Activated CD4-positive, alpha-beta memory T cell treated with anti-CD3 and anti-CD28 coated beads for 36 hours (primary cell): ENCODE measurements at regions not wholly inside any gene's neighbourhood (a gene's known extent, or its start where the extent isn't known, plus 50 kb on each side); places are given as distances from the start of the nearest gene placed in this dataset.

Experiments used
- CTCF ChIA-PET: fragments of 350-600 bp; sonication (Branson Sonifier 250); formaldehyde crosslinking; loops from one replicate; lab custom pipeline; 2021; ENCODE audit warnings: antibody characterized with exemption, inconsistent platforms; lab: Charles Lee
- POLR2A ChIA-PET: fragments of 350-600 bp; sonication (Branson Sonifier 250); formaldehyde crosslinking; loops from one replicate; lab custom pipeline; 2021; ENCODE audit warnings: antibody characterized with exemption; lab: Charles Lee
- DNase-seq: peaks from one replicate; pipeline ENCODE4 v3.0.0-alpha.2; 2020
- H3K27ac Mint-ChIP-seq: one replicate; pipeline ENCODE4 v1.8.0; 2021; ENCODE audit warnings: mixed read lengths
- H3K27me3 Mint-ChIP-seq: one replicate; pipeline ENCODE4 v1.8.0; 2021; ENCODE audit warnings: mixed read lengths
- H3K36me3 Mint-ChIP-seq: one replicate; pipeline ENCODE4 v1.8.0; 2021; ENCODE audit warnings: mixed read lengths
- H3K4me1 Mint-ChIP-seq: one replicate; pipeline ENCODE4 v1.8.0; 2021; ENCODE audit warnings: low read depth, mixed read lengths
- H3K4me3 Mint-ChIP-seq: one replicate; pipeline ENCODE4 v1.8.0; 2021; ENCODE audit warnings: mild to moderate bottlenecking, mixed read lengths
- H3K9me3 Mint-ChIP-seq: one replicate; pipeline ENCODE4 v1.8.0; 2021; ENCODE audit warnings: mixed read lengths
- intact Hi-C: fragments of 100-400 bp; cut with micrococcal nuclease; formaldehyde crosslinking; loops from one replicate; pipeline ENCODE4 v1.15.1; 2023

DNA sequence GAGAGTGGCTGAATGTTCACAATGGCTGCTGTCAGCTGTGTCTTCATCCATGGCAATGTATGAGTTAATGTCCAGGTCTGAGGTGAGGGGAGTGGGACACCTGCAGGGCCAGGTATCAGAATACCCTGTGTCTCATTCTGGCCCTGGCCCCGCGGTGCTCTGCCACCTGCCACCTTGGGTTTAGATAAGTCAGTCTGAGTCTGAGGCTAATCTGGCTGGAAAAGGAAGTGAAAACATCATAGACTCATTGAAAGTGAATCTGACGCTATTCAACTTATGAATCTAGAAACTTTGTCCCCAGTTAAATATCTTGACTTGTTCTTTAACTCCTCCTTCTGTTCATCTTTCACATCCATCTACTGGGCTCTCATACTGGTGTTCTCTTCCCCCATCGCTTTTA is 267.1 kb upstream of the JAG1 start:
- intact Hi-C loops: no loop called here
- DNase-seq: no peak
- no peaks in the 10 kb centered on the region for H3K9me3 Mint-ChIP-seq
- no peaks in the 10 kb centered on the region for H3K36me3 Mint-ChIP-seq
- no peaks in the 10 kb centered on the region for H3K4me1 Mint-ChIP-seq
- ChIA-PET CTCF (no interaction called here), POLR2A (no interaction called here)
- H3K27me3 Mint-ChIP-seq: no peaks in the 10 kb centered on the region
- H3K27ac Mint-ChIP-seq: no peak overlapping the region
- no peak overlapping the region for H3K4me3 Mint-ChIP-seq

- intact Hi-C loops: no loop called here
- Mint-ChIP-seq H3K4me3 (no peak overlapping the region), H3K27ac (no peak overlapping the region), H3K4me1 (no peaks in the 10 kb centered on the region), H3K36me3 (no peaks in the 10 kb centered on the region), H3K9me3 (no peaks in the 10 kb centered on the region), H3K27me3 (no peaks in the 10 kb centered on the region)
- CTCF ChIA-PET: no interaction called here
- DNase-seq: no peak
- POLR2A ChIA-PET: no interaction called here
These were observed 270.0 kb upstream of the JAG1 start for GRCh38 chr20:10943686-10944265.

GRCh38 chr20:10946124-10946880 is 272.5 kb upstream of the JAG1 start:
- DNase-seq: no peak
- H3K27ac Mint-ChIP-seq: no peak overlapping the region
- intact Hi-C loops: no loop called here
- no peaks in the 10 kb centered on the region for H3K36me3 Mint-ChIP-seq
- ChIA-PET POLR2A (no interaction called here), CTCF (no interaction called here)
- H3K9me3 Mint-ChIP-seq: no peaks in the 10 kb centered on the region
- H3K4me1 Mint-ChIP-seq: no peaks in the 10 kb centered on the region
- no peaks in the 10 kb centered on the region for H3K27me3 Mint-ChIP-seq
- H3K4me3 Mint-ChIP-seq: no peak overlapping the region

GRCh38 chr20:10947726-10948125 is 273.9 kb upstream of the JAG1 start:
- no peak for DNase-seq
- Mint-ChIP-seq H3K4me1 (no peaks in the 10 kb centered on the region), H3K9me3 (no peaks in the 10 kb centered on the region), H3K27me3 (no peaks in the 10 kb centered on the region), H3K36me3 (no peaks in the 10 kb centered on the region), H3K4me3 (no peak overlapping the region), H3K27ac (no peak overlapping the region)
- ChIA-PET POLR2A (no interaction called here), CTCF (no interaction called here)
- intact Hi-C loops: no loop called here

GRCh38 chr20:10949930-10950783 is 276.4 kb upstream of the JAG1 start:
- intact Hi-C loops: no loop called here
- Mint-ChIP-seq H3K27ac (no peak overlapping the region), H3K9me3 (no peaks in the 10 kb centered on the region), H3K4me1 (no peaks in the 10 kb centered on the region), H3K27me3 (no peaks in the 10 kb centered on the region), H3K36me3 (no peaks in the 10 kb centered on the region), H3K4me3 (no peak overlapping the region)
- no peak for DNase-seq
- POLR2A ChIA-PET: no interaction called here
- CTCF ChIA-PET: no interaction called here

GRCh38 chr20:10951216-10951615 is 277.4 kb upstream of the JAG1 start:
- Mint-ChIP-seq H3K36me3 (no peaks in the 10 kb centered on the region), H3K27ac (no peak overlapping the region), H3K9me3 (no peaks in the 10 kb centered on the region), H3K4me1 (no peaks in the 10 kb centered on the region), H3K4me3 (no peak overlapping the region), H3K27me3 (no peaks in the 10 kb centered on the region)
- intact Hi-C loops: no loop called here
- no peak for DNase-seq
- POLR2A ChIA-PET: no interaction called here
- CTCF ChIA-PET: no interaction called here

DNA sequence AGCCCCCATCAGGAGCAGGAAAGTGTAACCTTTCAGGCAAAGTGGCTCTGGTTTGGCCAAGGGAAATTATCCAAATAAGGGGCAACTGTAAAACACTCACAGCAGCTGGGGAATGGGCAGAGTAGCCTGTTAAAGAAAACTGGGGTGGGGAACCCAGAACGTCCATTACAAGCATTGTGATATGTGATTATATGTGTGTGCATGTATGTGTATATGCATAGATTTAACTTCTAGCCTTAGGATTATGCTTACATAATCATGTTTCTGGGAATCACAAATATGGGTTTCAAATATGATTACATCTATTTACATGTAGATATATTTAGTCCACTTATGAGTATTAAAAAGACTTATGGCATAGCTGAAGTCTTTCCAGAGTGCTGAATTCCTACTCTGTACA is 278.1 kb upstream of the JAG1 start:
- Mint-ChIP-seq H3K36me3 (no peaks in the 10 kb centered on the region), H3K27ac (no peak overlapping the region), H3K4me1 (no peaks in the 10 kb centered on the region), H3K4me3 (no peak overlapping the region), H3K27me3 (no peaks in the 10 kb centered on the region), H3K9me3 (no peaks in the 10 kb centered on the region)
- intact Hi-C loops: no loop called here
- no peak for DNase-seq
- ChIA-PET CTCF (no interaction called here), POLR2A (interaction anchor here (0.6 kb wide), 1 partner anchor 36 kb away, joined by 3 read pairs; no protein-coding TSS in a partner anchor)

GRCh38 chr20:10953437-10953836 is 279.6 kb upstream of the JAG1 start:
- Mint-ChIP-seq H3K9me3 (no peaks in the 10 kb centered on the region), H3K36me3 (no peaks in the 10 kb centered on the region), H3K27me3 (no peaks in the 10 kb centered on the region), H3K4me3 (no peak overlapping the region), H3K4me1 (no peaks in the 10 kb centered on the region), H3K27ac (no peak overlapping the region)
- ChIA-PET POLR2A (no interaction called here), CTCF (no interaction called here)
- no peak for DNase-seq
- intact Hi-C loops: no loop called here

DNA sequence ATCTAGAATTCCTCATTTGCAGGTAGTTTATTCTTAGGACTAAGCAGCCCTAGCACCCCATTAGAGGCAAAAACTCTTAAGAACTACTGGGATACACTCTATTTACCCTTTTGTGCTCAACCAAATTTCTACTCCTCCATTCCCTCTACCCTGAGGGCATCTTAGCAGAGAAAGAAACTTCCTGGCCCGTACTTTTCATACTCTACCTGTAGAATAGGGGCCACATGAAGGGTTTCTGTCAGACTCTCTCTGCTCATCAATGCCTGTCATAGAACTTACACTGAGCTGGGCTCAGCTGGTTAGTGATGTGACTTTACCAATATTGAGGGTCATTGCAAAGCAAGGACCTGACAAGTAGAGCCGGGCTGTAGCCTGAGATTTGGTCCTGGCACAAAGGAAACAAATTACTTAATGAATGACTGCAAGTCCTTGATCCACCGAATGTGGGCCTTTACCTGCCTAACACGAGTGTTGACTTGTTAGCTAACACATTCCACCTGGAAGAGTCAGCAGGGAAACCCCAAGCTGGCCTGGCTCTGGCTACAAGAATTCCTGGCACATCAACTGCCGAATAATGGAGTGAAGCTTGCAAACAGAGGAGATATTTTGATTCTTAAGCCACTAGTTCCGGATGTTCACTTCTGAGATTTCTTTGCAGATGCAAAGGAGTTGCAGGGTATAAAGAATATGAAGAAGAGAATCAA is 280.5 kb upstream of the JAG1 start:
- Mint-ChIP-seq H3K27me3 (no peaks in the 10 kb centered on the region), H3K9me3 (no peaks in the 10 kb centered on the region), H3K27ac (no peak overlapping the region), H3K4me1 (no peaks in the 10 kb centered on the region), H3K4me3 (no peak overlapping the region), H3K36me3 (no peaks in the 10 kb centered on the region)
- POLR2A ChIA-PET: no interaction called here
- intact Hi-C loops: no loop called here
- DNase-seq: no peak
- CTCF ChIA-PET: no interaction called here

DNA sequence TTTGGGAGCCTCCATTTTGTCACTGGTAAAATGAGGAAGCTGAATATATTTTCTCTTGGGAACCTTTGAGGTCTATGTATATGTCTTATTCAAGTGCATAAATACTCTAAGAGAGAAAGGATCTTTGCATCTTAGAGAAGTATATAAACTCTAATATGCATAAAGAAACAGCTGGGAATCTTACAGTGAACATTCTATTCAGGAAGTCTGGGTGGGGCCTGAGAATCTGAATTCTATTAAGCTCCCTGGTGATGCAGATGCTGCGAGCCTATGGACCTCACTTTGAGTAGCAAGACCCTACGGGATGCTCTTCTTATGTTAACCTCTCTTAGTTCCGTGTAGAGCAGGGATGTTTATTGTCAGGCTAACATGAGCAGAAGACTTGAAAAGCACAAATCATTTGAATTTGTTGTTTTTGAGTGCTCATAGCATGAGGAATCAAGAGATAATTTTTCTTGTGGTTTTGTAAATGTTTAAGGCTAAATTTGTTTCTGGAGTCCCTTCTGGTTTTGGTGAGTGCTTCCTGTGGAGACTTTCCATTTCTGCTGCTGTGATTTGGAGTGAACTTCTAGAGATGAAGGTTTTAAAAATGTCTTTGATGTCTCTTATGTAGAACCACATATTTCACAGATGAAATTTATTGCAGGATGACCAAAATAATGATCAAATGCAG is 281.2 kb upstream of the JAG1 start:
- no peaks in the 10 kb centered on the region for H3K9me3 Mint-ChIP-seq
- no peaks in the 10 kb centered on the region for H3K27me3 Mint-ChIP-seq
- ChIA-PET POLR2A (no interaction called here), CTCF (no interaction called here)
- H3K27ac Mint-ChIP-seq: no peak overlapping the region
- DNase-seq: no peak
- no peak overlapping the region for H3K4me3 Mint-ChIP-seq
- H3K36me3 Mint-ChIP-seq: no peaks in the 10 kb centered on the region
- intact Hi-C loops: no loop called here
- no peaks in the 10 kb centered on the region for H3K4me1 Mint-ChIP-seq

GRCh38 chr20:10958279-10958678 is 284.5 kb upstream of the JAG1 start:
- H3K27ac Mint-ChIP-seq: no peak overlapping the region
- no peak for DNase-seq
- H3K4me1 Mint-ChIP-seq: no peaks in the 10 kb centered on the region
- intact Hi-C loops: no loop called here
- no peaks in the 10 kb centered on the region for H3K27me3 Mint-ChIP-seq
- no peaks in the 10 kb centered on the region for H3K9me3 Mint-ChIP-seq
- CTCF ChIA-PET: no interaction called here
- H3K36me3 Mint-ChIP-seq: no peaks in the 10 kb centered on the region
- H3K4me3 Mint-ChIP-seq: no peak overlapping the region
- POLR2A ChIA-PET: no interaction called here

GRCh38 chr20:10960416-10960815 is 286.6 kb upstream of the JAG1 start:
- no peaks in the 10 kb centered on the region for H3K36me3 Mint-ChIP-seq

More at GRCh38 chr20:10960416-10960815, 286.6 kb upstream of the JAG1 start:
- H3K4me3 Mint-ChIP-seq: no peak overlapping the region
- DNase-seq: no peak
- H3K27ac Mint-ChIP-seq: no peak overlapping the region
- no peaks in the 10 kb centered on the region for H3K9me3 Mint-ChIP-seq
- no peaks in the 10 kb centered on the region for H3K4me1 Mint-ChIP-seq
- intact Hi-C loops: no loop called here
- no peaks in the 10 kb centered on the region for H3K27me3 Mint-ChIP-seq
- ChIA-PET POLR2A (no interaction called here), CTCF (no interaction called here)
